PC-9 (cell line): ENCODE measurements at regions not wholly inside any gene's neighbourhood (a gene's known extent, or its start where the extent isn't known, plus 50 kb on each side); places are given as distances from the start of the nearest gene placed in this dataset.

ENCODE experiments used
- BruUV-seq: library from RNA; stranded (reverse); fragments of 400-500 nt; replicated peaks from 2 replicates; lab custom pipeline; 2021; lab: Mats Ljungman, UMichigan
- CTCF ChIA-PET: fragments of 300-600 bp; sonication (Branson Sonifier 250); formaldehyde crosslinking; loops from one replicate; lab custom pipeline; 2022; ENCODE audit warnings: antibody characterized with exemption; lab: Charles Lee
- POLR2A ChIA-PET: fragments of 300-600 bp; sonication (Branson Sonifier 250); formaldehyde crosslinking; loops from one replicate; lab custom pipeline; 2022; ENCODE audit warnings: antibody characterized with exemption; ENCODE audit not compliant: unreplicated experiment; lab: Charles Lee
- DNase-seq, 2 experiments: peaks; one replicate each; pipeline versions ENCODE4 v3.0.0 to v3.0.0-alpha.2; 2015 to 2022; ENCODE audit warnings: mixed read lengths in 1 of 2
- H2AFZ ChIP-seq: fragments of 200-600 bp; sonication (generic); 2 replicates; pipeline ENCODE4 v1.8.1; 2017; ENCODE audit warnings: antibody characterized with exemption
- H3F3A ChIP-seq: fragments of 200-600 bp; sonication (generic); 2 replicates; pipeline ENCODE4 v1.8.1; 2017; ENCODE audit warnings: antibody characterized with exemption, mild to moderate bottlenecking, low read depth; ENCODE audit not compliant: insufficient read depth
- H3K27ac ChIP-seq: fragments of 200-600 bp; sonication (generic); 2 replicates; pipeline ENCODE4 v1.6.1; 2016; ENCODE audit warnings: mixed run types
- H3K27me3 ChIP-seq: fragments of 200-600 bp; sonication (generic); 2 replicates; pipeline ENCODE4 v1.6.1; 2016; ENCODE audit warnings: low read depth, mixed run types; ENCODE audit not compliant: insufficient read depth
- H3K36me3 ChIP-seq: fragments of 200-600 bp; sonication (generic); 2 replicates; pipeline ENCODE4 v1.6.1; 2016; ENCODE audit warnings: low read depth, mixed run types
- H3K4me1 ChIP-seq: fragments of 200-600 bp; sonication (generic); replicated peaks from 2 replicates; pipeline ENCODE4 v1.6.1; 2016; ENCODE audit warnings: mixed run types; ENCODE audit not compliant: insufficient read depth
- H3K4me2 ChIP-seq: fragments of 200-600 bp; sonication (generic); 2 replicates; pipeline ENCODE4 v1.6.1; 2017; ENCODE audit warnings: mixed run types
- H3K4me3 ChIP-seq: fragments of 200-600 bp; sonication (generic); 2 replicates; pipeline ENCODE4 v1.6.1; 2016; ENCODE audit warnings: mixed run types
- H3K79me2 ChIP-seq: fragments of 200-600 bp; sonication (generic); 2 replicates; pipeline ENCODE4 v1.6.1; 2017; ENCODE audit warnings: low read depth, mixed run types
- H3K9me2 ChIP-seq: fragments of 200-600 bp; sonication (generic); 2 replicates; pipeline ENCODE4 v1.8.1; 2017; ENCODE audit warnings: mild to moderate bottlenecking; ENCODE audit not compliant: insufficient read depth
- H3K9me3 ChIP-seq: fragments of 200-600 bp; sonication (generic); 2 replicates; pipeline ENCODE4 v1.8.1; 2016; ENCODE audit warnings: low read depth; ENCODE audit not compliant: insufficient read depth
- H4K20me1 ChIP-seq: fragments of 200-600 bp; sonication (generic); 2 replicates; pipeline ENCODE4 v1.8.1; 2017; ENCODE audit not compliant: insufficient read depth
- CTCF ChIP-seq: fragments of 200-600 bp; sonication (generic); conservative IDR thresholded peaks from 2 replicates; pipeline ENCODE4 v1.6.1; 2017; ENCODE audit warnings: mixed run types, antibody characterized with exemption, mild to moderate bottlenecking, moderate library complexity
- EZH2 ChIP-seq: fragments of 200-600 bp; sonication (generic); IDR thresholded peaks from 2 replicates; pipeline ENCODE4 v1.8.0; 2017; ENCODE audit warnings: antibody characterized with exemption, low read depth
- intact Hi-C: fragments of 100-400 bp; cut with micrococcal nuclease; formaldehyde crosslinking; loops from one replicate; pipeline ENCODE4 v1.10.0; 2022; ENCODE audit not compliant: unreplicated experiment

GRCh38 chr5:87095787-87096186 is 171.9 kb upstream of the RASA1 start:
- Histone ChIP-seq H3K36me3 (no peaks in the 10 kb centered on the region), H3K9me2 (no peaks in the 10 kb centered on the region), H3K4me1 (peaks cover 19% of the 10 kb centered on the region), H2AFZ (no peak overlapping the region), H3K27me3 (no peaks in the 10 kb centered on the region), H3K9me3 (no peaks in the 10 kb centered on the region; the same call in 1 of the 2 replicates), H3K4me3 (no peak overlapping the region), H3K79me2 (no peaks in the 10 kb centered on the region), H3K4me2 (no peak overlapping the region), H3F3A (no peaks in the 10 kb centered on the region), H4K20me1 (no peaks in the 10 kb centered on the region), H3K27ac (no peak overlapping the region)
- BruUV-seq, result no TSS peak
- DNase-seq, result no peak
- TF ChIP-seq EZH2 (no peak), CTCF (no peak)
- CTCF ChIA-PET, result no interaction called here
- POLR2A ChIA-PET, result no interaction called here
- intact Hi-C loops, result no loop called here

GRCh38 chr5:87097664-87098063 is 170.0 kb upstream of the RASA1 start:
- no TSS peak for BruUV-seq
- Histone ChIP-seq H4K20me1 (no peaks in the 10 kb centered on the region), H3K27ac (no peak overlapping the region), H3F3A (no peaks in the 10 kb centered on the region), H3K79me2 (no peaks in the 10 kb centered on the region), H3K4me2 (no peak overlapping the region), H2AFZ (no peak overlapping the region), H3K27me3 (no peaks in the 10 kb centered on the region), H3K4me3 (no peak overlapping the region), H3K36me3 (no peaks in the 10 kb centered on the region), H3K9me2 (peaks cover 3% of the 10 kb centered on the region; the same call in 1 of the 2 replicates), H3K9me3 (no peaks in the 10 kb centered on the region; the same call in 1 of the 2 replicates), H3K4me1 (peaks cover 19% of the 10 kb centered on the region)
- ChIA-PET POLR2A (no interaction called here), CTCF (no interaction called here)
- intact Hi-C loops, result no loop called here
- DNase-seq, result no peak
- TF ChIP-seq CTCF (no peak), EZH2 (no peak)

- Histone ChIP-seq H3K4me2 (peak overlapping the region; percentile 41), H3K9me3 (no peaks in the 10 kb centered on the region; the same call in 1 of the 2 replicates), H3K9me2 (peaks cover 3% of the 10 kb centered on the region; the same call in 1 of the 2 replicates), H3K4me3 (no peak overlapping the region), H4K20me1 (no peaks in the 10 kb centered on the region), H3K27me3 (no peaks in the 10 kb centered on the region), H3K4me1 (peaks cover 19% of the 10 kb centered on the region), H3K36me3 (no peaks in the 10 kb centered on the region), H2AFZ (no peak overlapping the region; the same call in 1 of the 2 replicates), H3K79me2 (no peaks in the 10 kb centered on the region), H3K27ac (peak overlapping the region; percentile 53), H3F3A (no peaks in the 10 kb centered on the region)
- TF ChIP-seq CTCF, result no peak
- TF ChIP-seq EZH2, result no peak
- DNase-seq, result peak; percentile 23 to 75
- no TSS peak for BruUV-seq
- intact Hi-C loops, result no loop called here
- ChIA-PET CTCF (no interaction called here), POLR2A (interaction anchor here (0.5 to 0.6 kb wide), 2 partner anchors 168 to 301 kb away, joined by 3 to 33 read pairs; partner anchors contain the start of gene RASA1)
Measured at GRCh38 chr5:87099291-87099839, 168.3 kb upstream of the RASA1 start.
